COLO668 (cell line): ENCODE measurements at regions not wholly inside any gene's neighbourhood (a gene's known extent, or its start where the extent isn't known, plus 50 kb on each side); places are given as distances from the start of the nearest gene placed in this dataset.
"Not testable (repeated sequence)": the region's sequence is repeated elsewhere in the genome, so short reads cannot be mapped to it uniquely, and the experiment has no call there.

Experiments used
- DNase-seq: peaks from one replicate; lab custom pipeline; 2025; ENCODE audit not compliant: unreplicated experiment; lab: John Stamatoyannopoulos, UW

DNA sequence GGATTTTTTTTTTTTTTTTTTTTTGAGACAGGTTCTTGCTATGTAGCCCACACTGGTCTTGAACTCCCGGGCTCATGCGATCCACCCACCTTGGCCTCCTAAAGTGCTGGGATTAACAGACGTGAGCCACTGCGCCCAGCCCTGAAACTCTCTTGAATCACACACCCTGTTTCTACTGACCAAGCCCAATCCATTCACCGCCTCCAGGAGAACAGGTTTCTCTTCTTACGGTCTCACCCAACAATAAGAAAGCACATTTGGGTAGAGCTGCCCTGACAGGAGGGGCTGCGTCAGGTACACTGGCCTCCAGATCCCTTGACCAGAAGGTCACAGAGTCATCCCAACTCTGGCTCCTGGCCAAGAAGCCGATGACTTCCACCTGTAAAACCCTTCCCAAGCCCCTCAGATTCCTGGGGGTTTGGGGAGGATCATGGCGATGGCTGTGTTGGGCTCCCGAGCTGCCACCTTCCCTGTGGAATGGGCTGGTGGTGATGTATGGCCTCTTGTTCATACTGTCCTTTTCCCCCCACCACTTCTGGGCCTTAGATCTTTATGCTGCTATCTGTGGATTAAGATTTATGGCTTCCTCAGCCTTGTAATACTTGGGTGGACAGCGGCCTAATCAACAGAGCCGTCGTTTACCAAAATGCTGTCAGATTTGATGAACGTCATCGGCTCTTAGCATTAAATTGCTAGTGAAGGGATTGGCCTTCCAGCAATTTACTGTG is 89.1 kb downstream of the KATNIP start:
- DNase-seq, result no peak

DNA sequence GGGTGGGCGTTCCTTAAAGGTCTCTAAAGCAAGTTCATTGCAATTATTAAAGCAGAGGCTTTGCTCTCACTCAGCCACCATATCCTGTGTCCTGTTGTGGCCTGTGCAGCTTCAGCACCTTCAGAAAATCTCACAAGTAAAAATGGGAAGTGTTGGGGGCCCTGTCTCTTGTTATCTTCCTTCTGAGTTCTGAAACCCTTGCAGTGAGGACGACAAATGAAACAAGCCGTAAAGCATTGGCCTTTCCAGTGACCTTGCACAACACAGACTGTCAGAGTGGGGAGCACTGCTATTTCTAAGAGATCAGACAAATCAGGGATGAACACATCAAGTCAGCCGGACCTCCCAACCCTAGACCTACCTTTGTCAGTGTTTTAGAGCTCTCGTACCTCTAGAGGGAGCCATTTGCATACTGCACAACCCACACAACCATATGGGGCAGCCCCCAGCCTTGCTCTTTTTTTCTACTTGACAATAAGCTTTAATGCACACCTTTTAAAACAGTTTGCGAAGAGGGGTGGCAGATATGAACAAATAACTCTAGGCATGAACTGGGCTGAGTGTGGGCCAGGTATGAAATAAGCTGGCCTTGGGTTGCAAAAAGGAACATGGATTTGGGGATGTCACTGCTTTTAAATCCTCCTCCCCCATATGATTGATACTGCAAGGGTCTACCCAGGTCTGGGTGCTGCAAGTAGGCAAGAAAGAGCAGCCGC is 89.8 kb downstream of the KATNIP start:
- DNase-seq, result peak; percentile 7

DNA sequence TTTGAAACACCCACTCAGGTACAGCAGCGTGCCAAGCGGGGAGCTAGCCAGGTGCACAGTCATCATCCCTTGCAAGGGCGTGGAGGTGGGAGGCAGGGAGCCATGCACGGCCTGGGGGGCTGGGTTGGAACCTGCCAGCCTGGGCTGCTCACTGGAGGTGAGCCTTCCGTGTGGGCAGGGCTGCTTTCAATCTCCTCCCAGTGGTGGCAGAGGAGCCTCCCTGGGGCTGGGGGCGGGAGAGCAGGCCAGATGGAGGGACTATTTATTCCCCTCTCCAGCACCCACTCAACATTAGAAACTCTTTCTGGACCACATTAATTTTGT is 90.3 kb downstream of the KATNIP start:
- no peak for DNase-seq

DNA sequence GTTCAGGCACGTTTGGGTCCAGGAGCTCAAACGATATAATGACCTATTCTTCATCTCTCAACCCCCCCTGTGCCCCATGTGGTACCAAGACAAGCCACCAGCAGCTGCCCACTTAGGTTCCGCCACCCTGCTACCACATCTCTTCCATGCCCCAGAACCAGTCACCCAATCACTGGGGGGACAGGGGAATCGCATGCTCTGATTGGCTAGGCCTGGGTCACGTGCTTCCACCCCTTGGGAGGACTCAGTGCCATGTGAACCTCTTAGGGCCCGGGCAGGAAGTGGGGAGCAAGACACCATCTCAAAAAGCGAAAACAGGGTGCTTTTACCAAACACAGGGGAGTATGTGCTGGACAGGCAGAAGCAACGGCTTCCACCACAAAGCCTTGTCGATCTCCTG is 91.3 kb downstream of the KATNIP start:
- no peak for DNase-seq

DNA sequence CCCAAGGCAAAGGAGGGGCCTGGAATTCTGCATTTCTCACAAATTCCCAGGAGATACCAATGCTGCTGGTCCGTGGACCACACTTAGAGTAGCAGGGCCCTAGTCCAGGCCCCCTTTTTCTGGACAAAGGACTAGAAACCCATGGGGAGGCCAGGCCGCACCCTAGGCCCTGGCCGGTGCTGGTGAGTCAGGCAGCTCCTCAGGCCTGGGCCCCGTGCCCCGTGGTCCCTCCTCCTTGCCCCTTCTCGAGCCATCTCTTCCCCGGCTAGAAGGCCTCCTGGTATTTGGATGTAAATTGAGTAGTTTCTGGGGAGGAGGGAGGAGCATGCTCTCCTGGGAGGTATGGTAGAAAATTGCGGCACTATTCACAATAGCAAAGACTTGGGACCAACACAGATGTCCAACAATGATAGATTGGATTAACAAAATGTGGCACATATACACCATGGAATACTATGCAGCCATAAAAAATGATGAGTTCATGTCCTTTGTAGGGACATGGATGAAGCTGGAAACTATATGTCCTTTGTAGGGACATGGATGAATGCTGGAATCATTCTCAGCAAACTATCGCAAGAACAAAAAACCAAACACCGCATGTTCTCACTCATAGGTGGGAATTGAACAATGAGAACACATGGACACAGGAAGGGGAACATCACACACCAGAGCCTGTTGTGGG is 91.9 kb downstream of the KATNIP start:
- not testable (repeated sequence) for DNase-seq

DNA sequence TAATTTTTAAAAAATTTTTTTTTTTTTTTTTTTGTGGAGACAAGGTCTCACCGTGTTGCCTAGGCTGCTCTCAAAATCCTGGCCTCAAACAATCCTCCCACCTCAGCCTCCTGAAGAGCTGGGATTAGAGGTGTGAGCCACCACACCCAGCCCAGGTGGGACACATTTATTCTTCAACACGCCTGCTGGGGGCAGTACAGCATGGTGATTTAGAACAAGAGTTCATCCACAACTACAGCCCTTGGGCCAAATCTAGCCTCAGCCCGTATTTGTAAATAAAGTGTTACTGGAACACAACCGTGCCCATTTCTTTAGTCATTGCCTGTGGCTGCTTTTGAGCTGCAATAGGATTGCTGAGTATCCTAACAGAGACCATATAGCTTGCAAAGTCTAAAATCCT is 92.8 kb downstream of the KATNIP start:
- no peak for DNase-seq

DNA sequence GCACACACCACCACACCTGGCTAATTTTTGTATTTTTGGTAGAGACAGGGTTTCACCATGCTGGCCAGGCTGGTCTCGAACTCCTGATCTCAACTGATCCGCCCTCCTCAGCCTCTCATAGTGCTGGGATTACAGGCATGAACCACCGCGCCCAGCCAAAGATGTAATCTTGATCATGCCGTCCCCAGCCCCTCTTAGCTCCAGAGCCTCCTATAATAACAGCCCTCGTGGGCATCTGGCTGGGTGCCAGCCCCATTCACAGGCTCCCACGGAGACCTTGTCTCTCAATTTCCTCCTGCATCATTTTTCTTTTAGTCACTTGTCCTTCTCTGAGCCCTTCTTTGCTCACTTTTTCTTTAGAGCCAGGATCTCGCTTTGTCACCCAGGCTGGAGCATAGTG is 94.2 kb downstream of the KATNIP start:
- DNase-seq, result no peak

DNA sequence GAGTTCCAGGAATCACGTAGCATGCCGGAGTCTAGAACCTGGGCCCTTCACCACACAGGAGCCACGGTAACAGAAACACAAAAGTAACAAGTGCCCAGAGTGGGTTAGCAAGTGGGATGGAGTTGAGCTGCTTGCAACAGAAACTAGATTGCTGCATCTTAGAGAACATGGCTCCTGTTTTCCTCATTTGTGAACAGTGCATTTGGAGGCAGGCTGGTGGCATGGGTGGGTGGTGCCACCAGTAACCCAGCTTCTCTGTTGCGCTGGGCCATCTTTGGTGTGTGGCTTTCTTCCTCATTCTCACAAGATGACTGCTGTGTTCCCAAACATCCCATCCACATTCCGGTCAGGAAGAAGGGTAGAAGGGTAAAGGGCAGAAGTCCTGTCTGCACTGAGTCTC is 95.5 kb downstream of the KATNIP start:
- no peak for DNase-seq

DNA sequence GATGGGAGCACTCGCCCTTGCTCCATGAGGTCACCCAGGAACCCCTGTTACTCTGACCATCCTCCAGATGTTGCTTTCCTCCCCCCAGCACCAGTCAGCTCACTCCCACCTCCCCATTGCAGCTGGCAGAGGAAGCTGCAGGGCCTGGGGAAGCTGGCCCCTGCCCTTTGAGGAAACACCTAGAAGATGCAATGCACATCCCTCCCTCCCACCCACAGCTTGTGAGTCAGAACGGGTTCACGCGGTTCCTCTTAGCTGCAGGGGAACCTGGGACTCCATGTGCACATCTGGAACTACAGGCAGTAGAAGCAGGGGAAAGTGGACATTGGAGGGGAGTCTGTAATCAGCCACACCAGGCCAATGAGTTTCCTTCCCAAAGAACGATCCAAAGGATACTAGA is 96.9 kb downstream of the KATNIP start:
- no peak for DNase-seq

DNA sequence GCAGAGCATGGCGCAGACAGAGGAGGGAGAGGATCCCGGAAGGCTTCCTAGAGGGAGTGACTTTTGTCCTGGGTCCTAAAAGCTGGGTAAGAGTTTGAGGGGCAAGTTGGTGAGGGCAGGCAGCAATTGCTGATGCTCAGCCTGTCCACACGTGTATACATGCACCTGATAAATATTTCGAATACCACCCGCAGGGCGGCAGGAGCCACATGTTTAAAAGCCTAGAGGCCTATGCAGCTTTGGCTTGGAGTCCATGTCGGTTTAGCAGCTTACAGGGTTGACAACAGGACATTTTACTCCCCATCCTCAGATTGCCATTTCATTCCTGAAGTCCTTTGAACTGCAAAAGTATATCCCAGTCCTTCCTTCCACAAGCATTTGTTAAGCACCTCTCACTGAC is 99.1 kb downstream of the KATNIP start:
- DNase-seq, result no peak

DNA sequence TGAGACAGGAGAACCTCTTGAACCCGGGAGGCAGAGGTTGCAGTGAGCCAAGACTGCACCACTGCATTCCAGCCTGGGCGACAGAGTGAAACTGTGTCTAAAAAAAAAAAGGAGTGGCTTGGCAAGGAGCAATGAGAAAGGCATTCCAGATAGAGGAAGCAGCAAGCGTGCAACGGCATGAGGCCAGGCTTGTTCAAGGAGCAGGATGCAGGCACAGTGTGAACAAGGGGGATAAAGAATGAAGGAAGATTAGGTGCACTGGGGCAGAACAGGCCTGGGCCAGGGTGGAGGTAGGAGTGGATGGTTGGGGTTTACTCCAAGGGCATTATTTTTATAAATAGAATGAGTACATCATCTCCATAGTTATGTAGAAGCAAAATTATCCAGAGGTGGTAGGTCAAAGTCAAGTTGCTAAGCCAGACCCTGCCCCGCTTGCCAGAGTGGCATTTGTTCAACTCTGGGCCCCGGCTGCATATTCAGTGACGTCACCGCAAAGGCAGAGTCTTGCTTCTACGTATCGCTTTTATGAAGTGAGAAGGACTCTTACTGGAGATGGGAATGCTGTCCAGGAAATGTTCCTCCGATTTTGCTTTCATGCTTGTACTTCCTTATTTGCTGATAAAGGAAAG is 100.2 kb downstream of the KATNIP start:
- no peak for DNase-seq

DNA sequence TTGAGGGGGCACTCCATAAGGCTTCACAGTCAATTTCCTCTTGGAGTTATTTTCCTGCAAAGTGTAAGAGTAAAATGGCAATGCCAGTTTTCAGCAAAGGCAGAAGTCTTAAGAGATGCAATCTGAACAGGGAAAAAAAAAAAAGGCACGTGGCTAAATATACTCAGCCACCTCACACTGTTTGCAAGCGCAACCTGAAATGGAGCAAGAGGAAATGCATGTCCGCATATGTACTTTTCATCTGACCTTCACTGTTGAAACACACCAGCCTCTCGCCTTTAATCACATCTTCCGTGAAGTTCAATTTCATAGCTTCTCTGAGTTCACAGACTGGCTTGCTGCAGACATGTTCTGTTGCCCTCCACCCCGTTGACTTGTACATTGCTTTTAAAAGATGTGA is 101.4 kb downstream of the KATNIP start:
- no peak for DNase-seq

DNA sequence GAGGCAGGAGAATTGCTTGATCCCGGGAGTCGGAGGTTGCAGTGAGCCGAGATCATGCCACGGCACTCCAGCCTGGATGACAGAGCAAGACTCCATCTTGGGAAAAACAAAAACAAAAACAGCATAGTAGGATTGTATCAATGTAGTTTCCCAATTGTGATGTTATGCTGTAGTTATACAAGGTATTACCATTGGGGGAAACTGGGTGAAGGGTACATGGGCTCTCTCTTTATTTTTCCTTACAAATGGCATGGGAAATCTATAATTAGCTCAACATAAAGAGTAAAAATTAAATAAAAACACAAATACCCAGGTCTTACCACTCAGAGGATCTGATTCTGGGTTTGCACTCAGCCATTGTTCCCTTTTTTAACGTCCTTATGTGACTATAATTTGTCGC is 107.9 kb downstream of the KATNIP start:
- DNase-seq, result no peak

DNA sequence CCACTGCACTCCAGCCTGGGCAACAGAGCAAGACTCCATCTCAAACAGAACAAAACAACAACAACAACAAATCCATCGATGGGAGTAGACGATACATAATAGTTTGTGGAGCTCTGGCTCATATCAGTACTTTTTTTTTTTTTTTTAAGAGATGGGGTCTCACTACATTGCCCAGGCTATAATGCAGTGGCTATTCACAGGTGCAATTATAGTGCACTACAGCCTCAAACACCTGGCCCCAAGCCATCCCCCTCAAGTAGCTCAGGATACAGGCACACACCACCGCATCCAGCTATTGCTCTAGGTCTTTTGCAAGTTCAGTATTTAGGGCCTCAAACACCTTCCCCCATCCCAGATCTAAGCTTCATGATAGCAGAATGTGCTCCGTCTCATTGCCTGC is 110.6 kb downstream of the KATNIP start:
- no peak for DNase-seq

DNA sequence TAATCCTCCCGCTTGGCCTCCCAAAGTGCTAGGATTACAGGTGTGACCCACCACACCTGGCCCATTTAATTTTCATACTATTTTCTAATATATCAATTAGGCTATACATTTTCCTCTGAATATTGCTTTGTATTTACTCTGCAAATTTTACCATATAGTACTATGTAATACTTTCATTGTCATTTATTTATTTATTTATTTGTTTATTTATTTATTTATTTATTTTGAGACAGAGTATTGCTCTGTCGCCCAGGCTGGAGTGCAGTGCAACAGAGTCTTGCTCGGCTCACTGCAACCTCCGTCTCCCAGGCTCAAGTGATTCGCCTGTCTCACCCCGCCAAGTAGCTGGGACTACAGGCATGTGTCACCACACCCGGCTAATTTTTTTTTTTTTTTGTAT is 113.3 kb downstream of the KATNIP start:
- DNase-seq, result not testable (repeated sequence)

DNA sequence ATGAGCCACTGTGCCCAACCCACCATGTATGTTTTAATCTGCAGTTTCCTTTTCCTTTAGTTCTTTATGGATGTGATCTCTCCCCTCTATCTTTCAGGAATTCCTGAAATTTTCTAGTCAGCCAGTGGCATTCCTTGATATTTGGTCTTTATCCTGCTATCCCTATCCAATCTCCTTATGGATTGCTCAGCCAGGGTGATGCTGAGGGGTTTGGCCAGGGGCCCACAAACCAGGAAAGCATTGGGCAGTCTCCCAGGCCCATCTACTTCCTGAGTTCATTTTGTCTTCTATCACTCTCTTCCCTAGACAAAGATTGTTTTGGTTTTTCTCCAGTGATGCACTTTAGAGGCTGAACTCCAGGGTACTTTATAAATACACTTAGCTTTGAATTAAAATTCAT is 115.9 kb downstream of the KATNIP start:
- no peak for DNase-seq

DNA sequence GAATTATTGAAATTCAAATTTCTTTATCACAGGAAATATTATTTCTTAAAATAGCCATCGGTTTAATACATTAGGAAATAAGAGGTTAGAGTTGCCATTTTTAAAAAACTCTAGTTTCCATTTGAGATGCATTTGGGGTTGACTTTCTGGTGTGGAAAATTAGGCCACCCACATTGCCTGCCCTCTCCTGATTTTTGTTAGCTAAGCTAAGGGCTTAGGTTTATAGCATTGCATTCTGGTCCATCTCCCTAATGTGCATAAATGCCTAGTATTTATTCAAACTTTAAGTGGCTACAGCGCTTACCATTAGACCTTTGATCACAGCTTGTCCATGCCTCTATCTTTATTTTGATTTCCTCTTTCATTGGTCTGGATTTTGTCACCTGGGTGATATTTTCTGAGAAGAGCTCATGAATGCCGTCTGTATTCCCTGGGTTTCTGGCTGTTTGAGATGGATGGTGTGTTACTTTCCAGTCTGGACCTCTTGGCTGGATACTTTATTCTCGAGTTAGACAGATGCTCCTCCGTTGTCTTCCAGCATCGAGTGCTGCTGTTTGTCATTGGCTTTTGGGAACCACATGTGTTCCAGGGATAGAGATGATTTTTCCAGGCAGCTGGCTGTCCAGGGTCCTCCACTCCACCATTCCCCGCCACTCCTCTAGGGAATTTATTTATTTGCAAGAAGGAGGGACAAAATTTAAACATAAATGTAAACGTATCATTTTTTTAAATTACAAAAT is 120.3 kb downstream of the KATNIP start:
- DNase-seq, result no peak

DNA sequence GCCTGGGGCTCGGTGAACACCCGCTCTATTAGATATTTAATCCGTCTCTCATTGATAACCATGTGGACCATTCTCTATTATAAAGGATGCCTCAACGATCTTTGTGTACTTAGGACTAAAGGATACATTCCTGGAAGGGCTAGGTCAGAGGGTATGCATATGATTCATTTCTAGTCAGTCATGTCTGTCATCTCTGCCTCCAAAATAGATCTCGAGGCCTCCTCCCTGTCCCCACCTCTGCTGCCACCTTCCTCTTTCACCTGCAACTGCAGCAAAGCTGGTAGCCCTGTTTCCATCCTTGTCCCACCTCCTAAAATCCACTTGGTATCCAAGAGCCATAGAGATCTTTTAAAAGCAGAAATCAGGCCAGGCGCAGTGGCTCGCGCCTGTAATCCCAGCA is 121.5 kb downstream of the KATNIP start:
- no peak for DNase-seq

DNA sequence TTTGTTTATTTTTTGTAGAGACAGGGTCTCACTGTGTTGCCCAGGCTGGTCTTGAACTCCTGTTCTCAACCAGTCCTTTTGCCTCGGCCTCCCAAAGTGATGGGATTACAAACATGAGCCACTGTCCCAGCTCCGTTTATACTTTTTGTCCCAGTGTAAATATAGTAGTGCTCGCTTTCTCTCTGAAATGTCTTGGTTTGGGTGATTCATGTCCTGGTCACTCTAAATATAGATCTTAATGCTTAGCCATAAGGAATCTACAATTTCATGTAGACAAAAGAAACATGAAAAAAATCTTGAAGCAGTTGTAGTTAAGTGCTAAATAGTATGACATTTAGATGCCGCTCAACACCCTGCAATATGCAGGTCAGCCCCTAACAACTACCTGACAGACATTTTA is 126.9 kb downstream of the KATNIP start:
- DNase-seq, result no peak

DNA sequence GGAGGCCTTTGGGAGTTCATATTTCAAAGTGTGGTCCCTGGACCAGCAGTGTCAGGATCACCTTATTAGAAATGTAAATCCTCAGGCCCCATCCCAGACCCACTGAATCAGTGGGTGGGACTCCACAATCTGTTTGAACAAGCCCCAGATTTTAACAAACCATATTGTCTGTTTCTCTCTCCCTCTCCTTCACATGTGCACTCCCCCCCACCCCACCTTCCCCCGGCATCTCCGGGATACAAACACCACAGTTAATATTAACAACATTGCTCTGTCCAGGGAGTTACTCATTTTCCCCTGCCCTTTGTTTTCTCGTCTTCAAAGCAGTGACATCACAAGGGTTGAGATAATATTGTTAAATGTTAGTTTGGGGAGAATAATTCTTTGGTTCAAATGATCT is 127.3 kb downstream of the KATNIP start:
- DNase-seq, result no peak

DNA sequence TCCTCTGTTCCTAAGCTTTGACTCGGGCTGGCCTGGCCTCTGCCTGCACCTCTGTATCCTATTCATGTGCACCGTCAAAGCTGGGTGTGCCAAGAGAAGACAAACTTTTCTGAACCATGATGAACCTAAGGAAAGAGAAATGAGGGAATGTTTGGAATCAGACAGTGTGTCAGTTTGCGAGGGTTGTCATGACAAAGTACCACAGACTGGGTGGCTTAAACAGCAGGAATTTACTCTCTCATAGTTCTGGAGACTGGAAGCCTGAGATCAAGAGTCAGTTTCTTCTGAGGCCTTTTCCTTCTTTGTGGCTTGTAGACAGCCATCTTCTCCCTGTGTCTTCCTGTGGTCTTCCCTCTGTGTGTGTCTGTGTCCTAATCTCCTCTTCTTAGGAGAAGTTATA is 129.0 kb downstream of the KATNIP start:
- DNase-seq, result no peak
